AG09309 (cell line): ENCODE measurements at regions not wholly inside any gene's neighbourhood (a gene's known extent, or its start where the extent isn't known, plus 50 kb on each side); places are given as distances from the start of the nearest gene placed in this dataset.

Experiments used
- DNase-seq: peaks from one replicate; pipeline ENCODE4 v3.0.0-alpha.2; 2010; ENCODE audit warnings: low read depth
- H3K4me3 ChIP-seq: 2 replicates; pipeline ENCODE4 v1.5.1; 2011; ENCODE audit warnings: mild to moderate bottlenecking, low read depth, low read length, moderate library complexity; ENCODE audit not compliant: control insufficient read depth
- CTCF ChIP-seq: IDR thresholded peaks from 2 replicates; pipeline ENCODE4 v1.5.1; 2011; ENCODE audit warnings: mild to moderate bottlenecking, low read depth, low read length, inconsistent platforms; ENCODE audit not compliant: insufficient read depth, control insufficient read depth; ENCODE audit errors: missing control alignments

GRCh38 chr4:62804075-62804474, 1603.9 kb downstream of the ADGRL3 start:
- DNase-seq, result no peak
- H3K4me3 ChIP-seq, result no peak overlapping the region
- no peak for TF ChIP-seq CTCF

- H3K4me3 ChIP-seq, result no peak overlapping the region
- TF ChIP-seq CTCF, result no peak
Observed at GRCh38 chr4:62797221-62797620, 1597.1 kb downstream of the ADGRL3 start.

GRCh38 chr4:62791386-62791785, 1591.3 kb downstream of the ADGRL3 start:
- no peak for DNase-seq
- no peak overlapping the region for H3K4me3 ChIP-seq
- TF ChIP-seq CTCF, result no peak

More at GRCh38 chr4:62797221-62797620, 1597.1 kb downstream of the ADGRL3 start:
- no peak for DNase-seq

GRCh38 chr4:62771983-62772557, 1571.9 kb downstream of the ADGRL3 start:
- TF ChIP-seq CTCF, result no peak
- DNase-seq, result no peak
- H3K4me3 ChIP-seq, result no peak overlapping the region

GRCh38 chr4:62740296-62740695, 1540.2 kb downstream of the ADGRL3 start:
- TF ChIP-seq CTCF, result no peak
- no peak for DNase-seq
- no peak overlapping the region for H3K4me3 ChIP-seq

GRCh38 chr4:62717154-62717553, 1517.0 kb downstream of the ADGRL3 start:
- H3K4me3 ChIP-seq, result no peak overlapping the region
- DNase-seq, result no peak
- no peak for TF ChIP-seq CTCF

- H3K4me3 ChIP-seq, result no peak overlapping the region
- no peak for DNase-seq
- no peak for TF ChIP-seq CTCF
Observed at GRCh38 chr4:62711575-62711974, 1511.4 kb downstream of the ADGRL3 start.
